NCI-H1105 (cell line): ENCODE measurements at regions not wholly inside any gene's neighbourhood (a gene's known extent, or its start where the extent isn't known, plus 50 kb on each side); places are given as distances from the start of the nearest gene placed in this dataset.
"Not testable (repeated sequence)": the region's sequence is repeated elsewhere in the genome, so short reads cannot be mapped to it uniquely, and the experiment has no call there.

Experiments
- DNase-seq: peaks from one replicate; lab custom pipeline; 2025; lab: John Stamatoyannopoulos, UW

DNA sequence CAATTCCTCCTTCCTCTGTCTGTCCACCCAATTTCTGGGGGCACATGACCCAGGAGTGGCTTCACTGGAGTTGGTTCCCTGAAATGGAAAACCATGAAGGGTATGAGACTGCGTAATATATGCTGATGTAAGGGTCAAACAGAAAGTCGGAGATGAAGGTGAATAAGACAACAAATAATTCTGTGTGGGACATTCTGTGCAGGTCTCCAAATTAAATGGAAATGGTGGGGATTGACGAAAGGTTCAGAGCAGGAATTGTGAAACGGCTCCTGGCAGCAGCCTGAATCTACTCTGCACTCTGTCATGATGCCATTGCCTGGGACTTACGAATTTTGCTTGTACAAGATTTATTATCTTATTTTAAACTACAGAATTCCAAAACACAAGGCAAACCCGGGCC is 174.8 kb upstream of the RORA start:
- no peak for DNase-seq

DNA sequence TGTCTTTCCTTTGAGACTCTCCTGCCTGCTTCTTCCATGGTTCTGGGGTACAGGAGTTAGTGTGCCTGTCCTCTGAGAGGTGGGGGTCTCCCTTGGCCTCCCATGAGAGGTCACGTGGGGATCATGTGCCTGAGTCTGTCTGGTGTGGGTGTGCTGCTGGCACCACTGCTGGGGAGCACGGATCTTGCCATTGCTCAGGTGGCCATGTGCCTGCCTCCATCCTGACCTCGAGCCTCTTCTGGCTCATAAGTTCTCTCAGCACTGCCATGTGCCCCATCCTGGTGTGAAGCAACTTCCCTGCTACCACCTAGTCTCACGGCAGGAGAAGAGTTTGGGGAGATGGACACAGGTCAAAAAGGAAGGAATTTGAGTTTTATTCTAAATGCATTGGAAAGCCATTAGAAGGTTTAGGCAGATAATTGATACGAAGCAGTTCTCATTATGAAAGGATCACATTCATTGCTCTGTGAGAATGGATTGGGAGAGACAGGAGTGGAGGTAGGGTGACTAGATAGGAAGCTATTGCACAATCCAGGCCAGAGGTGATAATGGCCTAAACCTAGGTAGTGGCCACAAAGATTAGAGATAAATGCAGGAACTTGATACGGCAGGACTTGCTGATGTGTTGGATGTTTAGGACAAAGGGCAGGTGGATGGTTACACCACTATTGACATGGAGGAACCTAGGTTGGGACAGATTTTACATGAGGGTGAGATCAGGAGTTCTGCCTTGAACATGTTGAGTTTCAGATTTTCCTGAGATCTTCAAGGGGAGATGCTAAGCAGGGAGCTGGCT is 173.0 kb upstream of the RORA start:
- DNase-seq = no peak

DNA sequence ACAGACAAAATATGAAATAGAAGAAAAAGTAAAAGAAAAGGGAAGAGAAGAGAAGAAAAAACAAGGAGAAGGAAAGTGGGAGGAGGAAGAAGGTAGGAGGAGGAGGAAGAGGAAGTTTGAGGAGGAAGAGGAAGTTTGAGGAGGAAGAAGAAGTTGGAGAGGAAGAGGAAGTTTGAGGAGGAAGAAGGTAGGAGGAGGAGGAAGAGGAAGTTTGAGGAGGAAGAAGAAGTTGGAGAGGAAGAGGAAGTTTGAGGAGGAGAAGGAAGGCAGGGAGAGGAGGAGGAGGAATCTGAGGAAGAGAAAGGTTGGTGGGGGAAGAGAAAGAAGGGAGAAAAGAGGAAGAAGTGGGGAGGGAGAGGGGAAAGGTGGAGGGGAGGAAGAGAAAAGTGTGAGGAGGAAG is 169.2 kb upstream of the RORA start:
- DNase-seq = no peak

DNA sequence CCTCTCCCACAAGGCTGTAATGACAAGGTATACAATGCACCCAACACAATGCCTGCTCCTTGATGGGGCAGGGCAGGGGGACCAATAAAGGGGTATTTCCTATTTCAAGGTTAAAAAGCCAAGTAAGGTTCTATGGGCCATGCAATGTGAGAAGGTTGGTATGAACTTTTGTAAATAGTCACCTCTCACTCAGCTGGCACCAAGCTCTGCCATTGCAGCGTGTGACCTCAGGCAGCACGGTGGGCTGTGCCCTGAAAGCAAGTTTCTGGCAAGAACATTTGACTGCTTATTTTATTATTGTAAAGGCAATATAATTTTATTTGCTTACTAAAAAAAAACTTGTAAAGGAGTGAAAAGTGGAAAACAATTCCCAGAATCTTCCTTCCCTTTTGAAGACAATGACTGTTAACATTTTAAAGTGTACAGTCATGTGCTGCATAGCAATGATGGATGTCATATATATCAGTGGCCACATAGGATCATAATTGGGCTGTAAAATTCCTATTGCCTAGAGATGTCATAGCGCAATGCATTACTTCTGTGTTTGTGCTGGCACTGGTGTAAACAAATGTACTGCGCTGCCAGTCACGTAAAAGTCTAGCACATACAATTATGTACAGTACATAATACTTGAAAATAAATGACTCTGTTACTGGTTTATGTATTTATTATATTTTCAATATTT is 167.3 kb upstream of the RORA start:
- no peak for DNase-seq

DNA sequence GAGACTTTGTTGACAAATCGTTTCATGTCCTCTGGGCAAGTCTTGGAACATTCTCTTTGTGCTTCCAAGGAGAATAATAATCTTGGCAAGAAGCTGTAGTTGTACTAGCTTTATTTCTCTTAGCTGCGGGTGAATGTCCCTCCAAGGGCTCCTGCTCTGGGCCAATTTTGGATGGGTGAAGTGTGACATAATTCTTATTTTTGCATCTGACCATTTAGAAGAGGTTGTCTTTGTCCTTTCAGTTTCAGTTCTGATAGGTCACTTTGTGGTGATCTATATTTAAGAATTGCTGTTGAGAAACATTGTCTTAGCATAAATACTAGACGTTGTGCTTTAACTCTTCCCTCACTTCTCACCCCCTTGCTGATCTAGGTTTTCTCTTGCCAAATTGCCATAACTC is 164.8 kb upstream of the RORA start:
- no peak for DNase-seq

DNA sequence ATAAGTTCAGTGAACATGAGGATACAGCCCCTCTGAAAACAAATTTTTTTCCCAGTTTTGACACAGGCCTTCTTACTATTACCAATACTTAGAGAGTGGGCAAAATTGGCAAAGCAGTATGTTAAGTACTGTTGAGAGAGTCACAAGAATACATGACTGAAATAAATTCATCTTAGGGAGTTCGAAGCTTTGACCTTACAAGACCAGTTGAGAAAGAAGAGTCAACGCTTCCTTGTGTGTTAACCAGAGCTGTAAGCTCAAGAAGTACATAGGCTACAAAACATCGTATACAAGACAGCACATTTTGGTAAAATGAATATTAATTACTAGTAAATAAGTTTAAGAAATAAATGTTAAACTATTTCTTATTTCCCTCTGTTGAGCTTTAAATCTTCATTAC is 164.4 kb upstream of the RORA start:
- no peak for DNase-seq

DNA sequence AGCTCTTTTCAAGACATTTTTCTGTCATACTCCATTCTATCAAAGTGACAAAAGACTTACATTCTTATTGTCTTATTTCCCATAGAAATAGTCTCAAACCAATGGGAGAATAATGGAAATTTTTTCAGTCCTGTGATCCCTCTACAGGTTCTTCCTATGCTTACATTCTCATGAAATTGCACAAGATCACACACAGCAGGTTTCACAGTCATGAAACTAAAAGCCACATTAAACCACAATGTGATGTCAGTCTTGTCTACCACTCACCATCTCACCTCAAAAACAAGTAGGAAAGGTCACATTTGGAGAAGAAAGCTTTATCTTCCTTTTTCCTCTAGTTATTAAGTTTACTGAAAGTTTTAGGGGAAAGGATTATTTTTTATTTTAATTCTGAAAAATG is 161.0 kb upstream of the RORA start:
- no peak for DNase-seq

DNA sequence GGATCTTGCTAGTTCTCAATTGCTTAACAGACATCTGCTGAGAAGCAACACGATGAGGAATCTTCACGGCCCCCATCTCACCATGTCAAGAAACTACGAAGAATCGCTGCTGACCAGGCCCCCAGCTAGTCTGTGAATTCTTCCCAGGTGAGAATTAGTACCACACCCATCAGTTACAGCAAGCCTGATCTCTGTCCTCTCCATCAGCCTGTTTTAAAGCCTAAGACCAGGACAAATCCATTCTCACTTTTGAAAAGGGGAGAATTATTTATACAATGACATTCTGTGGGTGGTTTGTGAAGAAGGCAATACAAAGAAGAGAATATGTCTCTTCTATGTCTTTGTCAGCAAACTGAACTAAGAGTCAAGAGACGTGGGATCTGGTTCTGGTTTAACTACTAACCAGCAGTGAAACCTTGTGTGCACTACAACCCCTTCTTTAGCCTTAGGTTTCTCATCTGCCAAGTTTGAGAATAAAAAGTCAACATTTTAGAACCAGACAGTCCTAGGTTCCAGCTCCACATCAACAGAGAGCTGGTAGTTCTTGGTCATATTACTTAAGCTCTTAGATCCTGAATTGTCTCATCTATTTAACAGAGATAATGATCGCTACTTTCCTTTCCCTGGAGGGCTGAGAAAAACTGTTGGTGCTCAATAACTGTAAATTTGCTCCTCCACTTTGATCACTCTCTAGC is 160.4 kb upstream of the RORA start:
- no peak for DNase-seq

DNA sequence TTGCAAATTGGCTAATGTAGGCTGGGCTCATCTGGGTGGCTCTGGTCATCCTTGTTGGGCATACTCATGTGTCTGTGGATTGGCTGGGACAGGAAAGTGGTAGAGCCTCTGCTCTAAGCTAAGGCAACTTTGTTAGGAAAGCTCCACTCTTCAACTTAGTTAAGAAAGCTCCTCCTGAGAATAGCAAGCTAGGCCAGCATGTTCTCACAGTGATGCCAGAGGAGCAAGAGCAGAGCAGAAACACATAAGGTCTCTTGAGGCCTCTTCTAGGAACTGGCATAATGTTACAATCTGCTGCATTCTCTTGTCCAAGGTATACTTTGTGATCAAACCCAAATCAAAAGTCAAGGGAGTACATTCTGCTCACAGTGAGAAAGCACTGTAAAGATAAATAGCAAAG is 158.6 kb upstream of the RORA start:
- no peak for DNase-seq

DNA sequence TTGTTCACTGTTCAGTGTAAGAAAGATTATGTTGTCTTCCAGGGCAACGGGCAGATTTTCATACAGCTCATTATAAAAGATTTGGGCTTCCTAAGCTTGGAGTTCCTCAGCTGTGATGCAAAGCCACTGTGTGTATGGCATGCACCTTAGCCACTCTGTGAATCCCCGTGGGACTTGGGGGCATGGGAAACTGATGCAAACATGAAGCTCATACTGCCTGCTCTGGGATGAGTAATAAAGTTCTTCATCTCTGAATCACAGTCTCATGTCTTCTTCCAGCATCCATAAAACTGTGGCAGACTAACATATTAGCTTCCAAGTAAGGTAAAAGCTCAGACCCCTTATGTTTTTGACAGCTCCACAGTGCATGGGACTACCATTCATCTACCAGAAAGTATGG is 154.3 kb upstream of the RORA start:
- DNase-seq = no peak

DNA sequence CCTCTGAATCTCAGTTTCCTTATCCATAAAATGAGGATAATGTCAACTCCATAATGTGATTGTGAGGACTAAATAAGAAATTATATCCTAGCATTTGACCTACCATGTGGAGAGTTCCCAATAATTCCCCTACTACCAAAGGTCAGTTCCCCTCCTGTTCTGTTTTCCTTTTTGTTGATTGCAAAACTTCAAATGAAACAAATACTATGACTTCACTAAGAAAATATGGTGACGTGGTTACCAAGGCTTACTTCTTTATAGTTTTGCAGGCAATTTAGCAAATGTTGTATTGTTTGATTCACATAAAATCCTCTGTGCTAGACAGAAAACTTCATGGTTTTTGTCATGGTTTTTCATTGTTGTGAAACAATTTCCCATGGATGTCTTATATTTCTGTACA is 153.8 kb upstream of the RORA start:
- DNase-seq = no peak

DNA sequence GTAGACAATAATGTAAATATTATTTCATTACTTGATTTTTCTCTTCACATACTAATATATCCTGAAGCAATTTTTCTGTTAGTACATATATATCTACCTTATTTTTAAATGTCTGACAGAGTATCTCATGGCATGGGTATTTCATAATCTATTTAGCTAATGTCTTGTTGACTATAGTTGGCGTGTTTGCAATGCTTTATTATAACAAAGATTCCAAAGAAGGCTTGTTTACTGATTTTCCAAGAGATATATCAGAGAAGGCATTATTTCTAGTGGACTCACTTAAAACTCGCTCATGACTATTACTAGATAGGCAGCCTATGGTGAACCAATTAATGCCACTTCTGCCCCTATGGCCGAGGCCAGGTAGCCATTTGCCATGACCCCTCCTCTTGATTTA is 152.4 kb upstream of the RORA start:
- no peak for DNase-seq

DNA sequence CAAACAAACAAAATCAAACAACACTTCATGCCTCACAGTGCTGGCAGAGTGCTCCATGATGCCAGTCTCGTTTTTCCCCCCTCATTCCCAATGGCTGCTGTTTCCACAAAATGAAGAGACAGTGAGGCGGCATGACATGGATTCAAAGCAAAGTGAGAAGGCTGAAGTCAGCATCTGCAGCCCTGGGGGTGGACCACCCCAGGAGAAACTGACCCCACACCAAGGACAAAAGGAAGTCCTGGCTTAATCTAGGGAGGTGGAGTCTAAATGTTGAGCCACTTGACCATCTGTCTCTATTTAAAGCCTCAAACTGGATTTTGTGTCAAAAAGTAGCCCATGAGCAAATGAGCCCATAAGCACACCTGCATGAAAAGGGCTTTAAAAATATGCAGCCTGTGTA is 151.2 kb upstream of the RORA start:
- no peak for DNase-seq

DNA sequence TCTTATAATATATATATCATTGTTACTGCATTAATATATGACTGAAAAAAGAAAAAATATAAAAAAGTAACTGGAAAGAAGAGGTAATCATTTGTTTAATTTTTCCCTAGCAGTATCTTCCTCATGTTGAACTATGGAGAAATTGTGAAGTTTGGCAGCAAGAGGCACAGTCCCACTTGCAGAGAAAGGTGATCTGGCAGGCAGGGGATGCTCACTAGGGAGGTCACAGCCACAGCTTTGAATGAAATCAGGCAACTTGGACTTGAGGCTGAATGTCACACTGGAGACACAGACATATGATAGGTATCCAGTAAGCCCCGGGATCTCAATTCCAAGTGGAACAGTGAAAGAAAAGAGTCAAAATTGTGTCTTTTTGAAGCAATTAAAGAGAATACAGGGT is 149.9 kb upstream of the RORA start:
- no peak for DNase-seq

DNA sequence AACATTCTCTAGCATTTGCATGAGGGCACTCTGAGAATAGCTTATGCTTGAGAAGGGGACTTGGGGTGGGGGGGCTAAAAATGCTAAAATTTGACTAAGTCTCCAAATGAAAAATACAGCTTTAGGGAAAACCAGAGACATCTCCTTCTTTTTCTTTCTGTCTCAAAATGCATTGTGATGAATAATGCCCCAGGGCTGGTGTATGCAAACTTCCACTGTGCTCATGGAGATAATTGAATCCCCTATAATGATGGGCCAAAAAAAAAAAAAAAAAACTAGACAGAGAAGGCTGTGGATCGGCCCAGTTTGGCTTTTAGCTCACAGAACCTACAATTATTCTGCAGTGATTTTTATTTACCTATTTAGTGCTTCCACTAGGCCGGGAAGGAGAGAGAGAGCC is 147.9 kb upstream of the RORA start:
- no peak for DNase-seq

DNA sequence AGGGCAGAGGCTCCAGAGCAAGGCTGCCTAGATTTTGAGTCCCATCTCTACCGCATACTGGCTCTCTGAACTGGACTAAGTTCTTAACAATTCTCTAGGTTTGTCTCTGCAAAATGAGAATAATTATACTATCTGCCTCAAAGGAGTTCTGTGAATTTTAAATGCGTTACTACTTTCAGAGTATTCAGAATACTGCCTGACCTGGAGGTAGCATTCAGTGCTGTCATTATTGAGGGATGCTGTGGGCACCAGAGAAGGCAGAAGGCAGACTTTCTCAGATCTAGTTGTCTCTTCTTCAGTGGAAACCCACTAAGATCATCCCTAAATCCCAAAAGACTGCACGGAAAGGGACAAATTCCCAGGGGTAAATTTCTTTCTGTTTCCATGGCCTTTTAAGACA is 147.4 kb upstream of the RORA start:
- DNase-seq = no peak

DNA sequence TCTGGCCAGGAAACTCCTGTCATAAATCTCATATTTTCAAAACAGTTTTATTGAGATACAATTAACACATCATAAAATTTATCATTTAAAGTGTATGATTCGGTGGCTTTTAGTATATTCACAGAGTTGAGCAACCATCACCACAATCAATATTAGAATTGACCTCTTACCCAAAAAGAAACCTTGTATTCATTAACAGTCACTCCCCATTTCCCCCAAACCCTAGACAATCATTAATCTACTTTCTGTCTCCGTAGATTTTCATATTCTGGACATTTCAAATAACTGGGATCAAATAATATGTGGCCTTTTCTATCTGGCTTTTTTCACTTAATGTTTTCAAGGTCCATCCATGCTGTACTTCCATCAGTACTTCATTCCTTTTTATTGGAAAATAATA is 145.7 kb upstream of the RORA start:
- no peak for DNase-seq

DNA sequence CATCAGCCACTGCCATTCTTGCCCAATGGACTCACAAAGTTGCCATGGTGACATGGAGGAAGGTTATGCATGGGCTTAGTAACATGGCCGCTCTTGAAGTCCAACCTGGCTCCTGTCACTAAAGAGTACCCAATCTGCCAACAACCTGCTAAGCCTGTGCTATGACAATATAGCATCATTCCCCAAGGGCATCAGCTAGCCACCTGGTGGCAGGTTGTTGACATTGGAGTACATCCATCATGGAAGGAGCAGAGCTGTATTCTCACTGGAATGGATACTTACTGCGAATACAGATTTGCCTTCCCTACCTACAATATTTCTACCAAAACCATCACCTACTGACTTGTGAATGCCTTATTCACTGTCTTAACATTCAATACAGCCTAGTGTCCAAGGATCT is 138.9 kb upstream of the RORA start:
- DNase-seq = peak; percentile 7

DNA sequence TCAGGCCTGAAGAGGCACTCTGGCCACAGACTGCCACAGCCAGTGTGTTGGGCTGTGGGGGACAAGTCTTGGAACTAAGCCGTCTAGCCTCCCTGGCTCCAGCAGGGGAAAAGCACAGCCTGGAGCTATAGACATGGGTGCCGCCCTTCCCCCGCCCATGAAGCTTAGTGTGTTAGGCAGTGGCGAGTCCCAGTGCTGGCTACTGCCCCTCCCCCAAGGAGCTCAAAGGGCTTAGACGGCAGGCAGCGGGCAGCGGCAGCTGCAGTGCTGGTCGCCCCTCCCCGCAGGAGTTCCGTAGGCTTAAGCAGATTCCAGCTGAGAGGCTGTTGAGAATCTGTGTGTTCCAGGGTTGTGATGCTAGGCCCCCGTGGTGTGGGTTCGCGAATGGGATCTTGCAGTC is 135.8 kb upstream of the RORA start:
- DNase-seq = no peak

DNA sequence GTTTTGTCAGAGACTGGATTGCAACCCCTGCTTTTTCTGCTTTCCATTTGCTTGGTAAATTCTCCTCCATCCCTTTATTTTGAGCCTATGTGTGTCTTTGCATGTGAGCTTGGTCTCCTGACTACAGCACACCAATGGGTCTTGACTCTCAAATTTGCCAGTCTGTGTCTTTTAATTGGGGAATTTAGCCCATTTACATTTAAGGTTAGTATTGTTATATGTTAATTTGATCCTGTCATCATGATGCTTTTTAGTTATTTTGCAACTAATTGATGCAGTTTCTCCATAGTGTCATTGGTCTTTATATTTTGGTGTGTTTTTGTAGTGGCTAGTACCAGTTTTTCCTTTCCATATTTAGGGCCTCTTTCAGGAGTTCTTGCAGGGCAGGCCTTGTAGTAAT is 133.8 kb upstream of the RORA start:
- DNase-seq = not testable (repeated sequence)

DNA sequence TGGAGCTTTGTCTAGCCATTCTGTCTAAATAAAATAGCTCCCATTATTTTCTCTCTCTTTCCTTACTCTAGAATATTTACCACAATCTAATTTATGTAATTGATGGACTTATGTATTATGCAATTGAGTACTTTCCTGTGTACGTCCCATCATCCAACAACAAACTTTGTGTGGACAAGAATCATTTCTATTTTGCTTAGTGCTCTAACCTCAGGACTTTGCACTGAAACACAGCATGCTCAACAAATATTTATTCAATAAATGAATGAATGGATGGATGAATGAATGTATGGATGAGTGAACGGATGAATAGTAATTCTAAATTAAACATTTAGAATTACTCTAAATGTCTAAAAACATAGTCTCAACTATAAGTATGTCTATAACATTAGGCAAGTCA is 115.2 kb upstream of the RORA start:
- DNase-seq = no peak

DNA sequence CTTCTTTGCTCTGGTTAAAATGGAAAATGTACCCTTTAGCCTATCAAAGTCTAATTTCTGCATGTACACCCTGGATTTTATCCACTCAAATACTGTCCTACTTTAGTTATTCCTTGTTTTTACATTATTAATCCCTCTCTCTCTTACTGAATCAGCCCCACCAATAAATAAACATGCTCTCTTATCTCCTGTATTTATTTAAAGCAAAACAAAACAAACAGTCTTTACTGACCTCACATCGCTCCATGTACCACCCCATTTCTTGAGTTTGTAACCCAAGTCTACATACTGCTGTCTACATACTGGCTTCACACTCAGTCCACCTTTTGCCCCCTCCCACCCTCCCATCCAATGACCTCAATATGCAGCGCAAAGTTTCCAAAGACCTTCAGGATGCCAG is 113.3 kb upstream of the RORA start:
- DNase-seq = no peak

DNA sequence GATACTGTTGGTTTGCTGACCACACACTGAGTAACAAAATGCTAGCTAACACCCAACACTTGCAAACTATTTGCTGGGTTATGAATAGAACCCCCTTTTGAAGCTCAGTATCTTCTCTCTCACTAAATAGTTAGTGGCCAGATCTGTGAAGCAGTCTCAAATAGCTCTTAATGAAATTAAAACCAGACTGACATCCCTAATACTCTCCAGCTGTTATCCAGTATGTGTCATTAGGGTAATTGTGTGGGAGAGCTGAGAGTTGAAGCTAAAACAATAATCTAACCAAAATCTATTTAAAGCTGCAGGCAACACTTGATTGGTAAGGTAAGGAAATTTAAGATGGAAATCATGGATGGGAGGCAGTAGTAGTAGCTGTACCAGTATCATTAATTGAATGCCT is 110.4 kb upstream of the RORA start:
- DNase-seq = no peak
